A673 (cell line): ENCODE measurements at regions not wholly inside any gene's neighbourhood (a gene's known extent, or its start where the extent isn't known, plus 50 kb on each side); places are given as distances from the start of the nearest gene placed in this dataset.

Experiments
- BruUV-seq: library from RNA; stranded (reverse); fragments of 400-500 nt; replicated peaks from 2 replicates; lab custom pipeline; 2021; lab: Mats Ljungman, UMichigan
- CTCF ChIA-PET: fragments of 300-600 bp; sonication (Branson Sonifier 250); formaldehyde crosslinking; loops from one replicate; lab custom pipeline; 2022; ENCODE audit warnings: antibody characterized with exemption; lab: Charles Lee
- POLR2A ChIA-PET: fragments of 300-600 bp; sonication (Branson Sonifier 250); formaldehyde crosslinking; loops from one replicate; lab custom pipeline; 2022; ENCODE audit warnings: antibody characterized with exemption; ENCODE audit not compliant: low non-redundant PET; lab: Charles Lee
- DNase-seq: peaks from one replicate; pipeline ENCODE4 v3.0.0-alpha.2; 2015; ENCODE audit warnings: low spot score
- H3K27ac ChIP-seq: fragments of 200-600 bp; sonication (generic); 2 replicates; pipeline ENCODE4 v1.5.1; 2016; ENCODE audit warnings: mixed run types, low read depth, mild to moderate bottlenecking, mixed read lengths, antibody characterized with exemption, low read length; ENCODE audit not compliant: poor library complexity, severe bottlenecking
- H3K27me3 ChIP-seq: fragments of 200-600 bp; sonication (generic); replicated peaks from 2 replicates; pipeline ENCODE4 v1.6.1; 2017; ENCODE audit warnings: mixed run types, low read depth, mild to moderate bottlenecking, mixed read lengths, antibody characterized with exemption, low read length; ENCODE audit not compliant: insufficient read depth, poor library complexity
- H3K36me3 ChIP-seq: fragments of 200-600 bp; sonication (generic); 2 replicates; pipeline ENCODE4 v1.6.1; 2016; ENCODE audit warnings: mixed run types, mild to moderate bottlenecking, mixed read lengths, antibody characterized with exemption, low read length; ENCODE audit not compliant: insufficient read depth, poor library complexity, severe bottlenecking
- H3K4me1 ChIP-seq: fragments of 200-600 bp; sonication (generic); 2 replicates; pipeline ENCODE4 v1.6.1; 2017; ENCODE audit warnings: mixed run types, mild to moderate bottlenecking, mixed read lengths, antibody characterized with exemption, low read length; ENCODE audit not compliant: insufficient read depth, poor library complexity, severe bottlenecking
- H3K4me3 ChIP-seq: fragments of 200-600 bp; sonication (generic); 2 replicates; pipeline ENCODE4 v1.5.1; 2016; ENCODE audit warnings: low read depth, mixed run types, mild to moderate bottlenecking, mixed read lengths, low read length; ENCODE audit not compliant: poor library complexity, severe bottlenecking
- H3K9me3 ChIP-seq: fragments of 200-600 bp; sonication (generic); 2 replicates; pipeline ENCODE4 v1.6.1; 2016; ENCODE audit warnings: mixed run types, low read depth, mild to moderate bottlenecking, mixed read lengths, antibody characterized with exemption, low read length; ENCODE audit not compliant: poor library complexity, severe bottlenecking
- CTCF ChIP-seq: fragments of 300-800, 200-600 bp; sonication (generic); conservative IDR thresholded peaks from 2 replicates; pipeline ENCODE4 v1.5.1; 2017; ENCODE audit warnings: low read depth, mild to moderate bottlenecking, antibody characterized with exemption, low read length, moderate library complexity, mixed read lengths
- EZH2 ChIP-seq: fragments of 200-600 bp; sonication (generic); IDR thresholded peaks from 2 replicates; pipeline ENCODE4 v1.6.1; 2017; ENCODE audit warnings: borderline replicate concordance, low read depth, mild to moderate bottlenecking, mixed read lengths, antibody characterized with exemption, low read length; ENCODE audit not compliant: poor library complexity, severe bottlenecking
- intact Hi-C: fragments of 100-400 bp; cut with micrococcal nuclease; formaldehyde crosslinking; loops from one replicate; pipeline ENCODE4 v1.10.0; 2022; ENCODE audit not compliant: unreplicated experiment

- no peaks in the 10 kb centered on the region for H3K4me1 ChIP-seq
- CTCF ChIA-PET, result no interaction called here
- no peaks in the 10 kb centered on the region for H3K36me3 ChIP-seq
- no peaks in the 10 kb centered on the region for H3K27me3 ChIP-seq
- no peaks in the 10 kb centered on the region for H3K9me3 ChIP-seq
- no peak for DNase-seq
- no peak overlapping the region for H3K27ac ChIP-seq
- no TSS peak for BruUV-seq
- intact Hi-C loops, result no loop called here
- no peak overlapping the region for H3K4me3 ChIP-seq
- TF ChIP-seq CTCF (no peak), EZH2 (no peak)
- POLR2A ChIA-PET, result no interaction called here
Measured at GRCh38 chr3:132773071-132773619, 50.9 kb upstream of the NPHP3 start.

GRCh38 chr3:132772252-132772651 lies 50.0 kb upstream of the NPHP3 start:
- POLR2A ChIA-PET, result no interaction called here
- intact Hi-C loops, result no loop called here
- TF ChIP-seq EZH2 (no peak), CTCF (no peak)

More at GRCh38 chr3:132772252-132772651, 50.0 kb upstream of the NPHP3 start:
- Histone ChIP-seq H3K4me3 (no peak overlapping the region), H3K9me3 (no peaks in the 10 kb centered on the region), H3K4me1 (no peaks in the 10 kb centered on the region), H3K27ac (no peak overlapping the region), H3K27me3 (no peaks in the 10 kb centered on the region), H3K36me3 (no peaks in the 10 kb centered on the region)
- CTCF ChIA-PET, result no interaction called here
- no TSS peak for BruUV-seq
- DNase-seq, result no peak
